Gastroesophageal sphincter (tissue), 4 donors: ENCODE measurements at regions not wholly inside any gene's neighbourhood (a gene's known extent, or its start where the extent isn't known, plus 50 kb on each side); places are given as distances from the start of the nearest gene placed in this dataset.

Experiments used
- ATAC-seq: fragments of 150-250 bp; one replicate; pipeline ENCODE4 v1.9.1; 2016; ENCODE audit warnings: mild to moderate bottlenecking, moderate library complexity
- H3K27ac ChIP-seq, 4 donors: fragments of 200-600 bp; sonication (generic) in 3 of 4; 1 replicate in 3 of 4; 2 replicates in 1 of 4; pipeline ENCODE4 v1.5.1; 2016 to 2019
- H3K27me3 ChIP-seq: fragments of 200-600 bp; sonication (generic); one replicate; pipeline ENCODE4 v1.5.1; 2019
- H3K36me3 ChIP-seq, 2 donors: fragments of 200-600 bp; sonication (generic); one replicate each; pipeline ENCODE4 v1.5.1; 2019; ENCODE audit warnings: control low read depth in 1 of 2
- H3K4me1 ChIP-seq, 3 donors: fragments of 200-600 bp; sonication (generic); 1 replicate in 2 of 3; 2 replicates in 1 of 3; pipeline ENCODE4 v1.5.1; 2016 to 2019; ENCODE audit warnings: control low read depth in 2 of 3
- H3K4me3 ChIP-seq, 2 donors: fragments of 200-600 bp; sonication (generic); one replicate each; pipeline ENCODE4 v1.5.1; 2019; ENCODE audit warnings: mild to moderate bottlenecking in 1 of 2, moderate library complexity in 1 of 2
- H3K9me3 ChIP-seq, 3 donors: fragments of 200-600 bp; sonication (generic); one replicate each; pipeline ENCODE4 v1.5.1; 2017 to 2019; ENCODE audit warnings: control low read depth in 2 of 3
- CTCF ChIP-seq, 4 experiments: fragments of 200-600 bp in 2 of 4; fragments of 450-650 bp in 2 of 4; sonication (generic) in 1 of 4; IDR thresholded peaks; one replicate each; pipeline ENCODE4 v1.5.1; 2017 to 2019; ENCODE audit warnings: antibody characterized with exemption in 4 of 4, mild to moderate bottlenecking in 2 of 4, moderate library complexity in 2 of 4
- EP300 ChIP-seq: sonication (generic); formaldehyde crosslinking; IDR thresholded peaks from one replicate; pipeline ENCODE4 v1.6.1; 2017; ENCODE audit warnings: antibody characterized with exemption, mild to moderate bottlenecking
- POLR2A ChIP-seq, 2 donors: fragments of 450-650 bp; IDR thresholded peaks; one replicate each; pipeline ENCODE4 v1.6.1; 2017; ENCODE audit warnings: antibody characterized with exemption in 2 of 2, mild to moderate bottlenecking in 2 of 2, moderate library complexity in 1 of 2
- POLR2AphosphoS5 ChIP-seq: sonication (generic); formaldehyde crosslinking; IDR thresholded peaks from one replicate; pipeline ENCODE4 v1.6.1; 2017; ENCODE audit warnings: antibody characterized with exemption
- WGBS, 2 donors: methylation state at CpG; one replicate each; pipeline ENCODE4 v1.1.5; 2018; ENCODE audit warnings: low coverage in 1 of 2; 5-methylcytosine and 5-hydroxymethylcytosine counted together

GRCh38 chr7:34341326-34341725 lies 316.7 kb upstream of the NPSR1 start:
- no peak for ATAC-seq
- H3K36me3 ChIP-seq = no peaks in the 10 kb centered on the region
- peaks cover 0 to 19% (median 0%) of the 10 kb centered on the region in 3 donors for H3K9me3 ChIP-seq
- 13 to 26% methylated on average over 2 of the region's 2 CpGs for WGBS, 2 donors
- H3K27me3 ChIP-seq = no peaks in the 10 kb centered on the region
- H3K4me3 ChIP-seq = no peak overlapping the region
- H3K27ac ChIP-seq = no peak overlapping the region
- H3K4me1 ChIP-seq = no peaks in the 10 kb centered on the region
- TF ChIP-seq EP300 = no peak
- TF ChIP-seq POLR2AphosphoS5 = no peak
- TF ChIP-seq POLR2A (IDR thresholded peaks at IDR 0.05) = no peak
- no peak for TF ChIP-seq CTCF (IDR thresholded peaks at IDR 0.05)

- Histone ChIP-seq H3K9me3 (peaks cover 0 to 14% (median 0%) of the 10 kb centered on the region in 3 donors), H3K36me3 (no peaks in the 10 kb centered on the region), H3K27ac (no peak overlapping the region), H3K4me3 (no peak overlapping the region), H3K4me1 (no peaks in the 10 kb centered on the region), H3K27me3 (no peaks in the 10 kb centered on the region)
- 82 to 100% methylated on average over 1 of the region's 1 CpG for WGBS, 2 donors
- no peak for ATAC-seq
- TF ChIP-seq POLR2AphosphoS5 = no peak
Measured at GRCh38 chr7:34342387-34342786, 315.6 kb upstream of the NPSR1 start.

- TF ChIP-seq POLR2A (IDR thresholded peaks at IDR 0.05) = no peak
- no peak for TF ChIP-seq POLR2AphosphoS5
- no peak for TF ChIP-seq CTCF (IDR thresholded peaks at IDR 0.05)
- TF ChIP-seq EP300 = no peak
- WGBS, 2 donors = 88 to 100% methylated on average over 1 of the region's 1 CpG
- H3K36me3 ChIP-seq = no peaks in the 10 kb centered on the region
- peaks cover 0 to 8% (median 0%) of the 10 kb centered on the region in 3 donors for H3K9me3 ChIP-seq
- H3K4me1 ChIP-seq = no peaks in the 10 kb centered on the region
- no peak overlapping the region for H3K27ac ChIP-seq
- no peaks in the 10 kb centered on the region for H3K27me3 ChIP-seq
- ATAC-seq = no peak
- no peak overlapping the region for H3K4me3 ChIP-seq
Measured at GRCh38 chr7:34343667-34344066, 314.4 kb upstream of the NPSR1 start.

- Histone ChIP-seq H3K27ac (no peak overlapping the region), H3K36me3 (no peaks in the 10 kb centered on the region), H3K27me3 (no peaks in the 10 kb centered on the region), H3K9me3 (no peaks in the 10 kb centered on the region), H3K4me1 (no peaks in the 10 kb centered on the region), H3K4me3 (no peak overlapping the region)
- TF ChIP-seq EP300 (no peak), CTCF (IDR thresholded peaks at IDR 0.05) (no peak), POLR2A (IDR thresholded peaks at IDR 0.05) (no peak), POLR2AphosphoS5 (no peak)
- no peak for ATAC-seq
- 73 to 85% methylated on average over 2 to 3 of the region's 3 CpGs for WGBS, 2 donors
Measured at GRCh38 chr7:34354011-34354410, 304.0 kb upstream of the NPSR1 start.

GRCh38 chr7:34354899-34355298 lies 303.1 kb upstream of the NPSR1 start:
- H3K36me3 ChIP-seq = no peaks in the 10 kb centered on the region
- TF ChIP-seq CTCF (IDR thresholded peaks at IDR 0.05) = no peak
- TF ChIP-seq EP300 = no peak
- no peak for TF ChIP-seq POLR2A (IDR thresholded peaks at IDR 0.05)
- no peak for TF ChIP-seq POLR2AphosphoS5
- no peak overlapping the region for H3K27ac ChIP-seq
- no peaks in the 10 kb centered on the region for H3K27me3 ChIP-seq
- H3K4me1 ChIP-seq = no peaks in the 10 kb centered on the region
- no peaks in the 10 kb centered on the region for H3K9me3 ChIP-seq
- no peak for ATAC-seq
- H3K4me3 ChIP-seq = no peak overlapping the region

GRCh38 chr7:34357068-34357467 lies 300.9 kb upstream of the NPSR1 start:
- Histone ChIP-seq H3K4me3 (no peak overlapping the region), H3K27me3 (no peaks in the 10 kb centered on the region), H3K27ac (no peak overlapping the region), H3K36me3 (no peaks in the 10 kb centered on the region), H3K4me1 (no peaks in the 10 kb centered on the region), H3K9me3 (no peaks in the 10 kb centered on the region)
- 59 to 75% methylated on average over 2 of the region's 2 CpGs for WGBS, 2 donors
- TF ChIP-seq CTCF (IDR thresholded peaks at IDR 0.05) (no peak), POLR2A (IDR thresholded peaks at IDR 0.05) (no peak), EP300 (no peak), POLR2AphosphoS5 (no peak)
- no peak for ATAC-seq
